Endothelial cell of umbilical vein (primary cell): ENCODE measurements at regions not wholly inside any gene's neighbourhood (a gene's known extent, or its start where the extent isn't known, plus 50 kb on each side); places are given as distances from the start of the nearest gene placed in this dataset.

Source experiments
- BruUV-seq: library from RNA; stranded (reverse); fragments of 400-500 nt; replicated peaks from 2 replicates; lab custom pipeline; 2021; lab: Mats Ljungman, UMichigan
- CTCF ChIA-PET: fragments of 300-600, 350-600 bp; sonication (Branson Sonifier 250); formaldehyde crosslinking; loops from one replicate; lab custom pipeline; 2021; ENCODE audit warnings: antibody characterized with exemption, inconsistent platforms; lab: Charles Lee
- POLR2A ChIA-PET: fragments of 300-600, 350-600 bp; sonication (Branson Sonifier 250); formaldehyde crosslinking; loops from one replicate; lab custom pipeline; 2021; ENCODE audit warnings: antibody characterized with exemption, inconsistent platforms; lab: Charles Lee
- DNase-seq: peaks from one replicate; pipeline ENCODE4 v3.0.0-alpha.2; 2011; ENCODE audit warnings: low read depth, low spot score
- FAIRE-seq: peaks from 2 replicates; lab custom pipeline; 2011; peaks lifted over from hg19 to GRCh38; lab: Jason Lieb, UNC
- H2AFZ ChIP-seq: 2 replicates; pipeline ENCODE4 v1.6.0; 2012; ENCODE audit warnings: low read depth, low read length, control low read depth, inconsistent platforms
- H3K27ac ChIP-seq: 2 replicates; pipeline ENCODE4 v1.5.1; 2011; ENCODE audit warnings: low read depth, mild to moderate bottlenecking, control low read depth, low read length, moderate library complexity; ENCODE audit not compliant: insufficient read depth
- H3K27me3 ChIP-seq, 2 experiments: 2 replicates each; pipeline versions ENCODE4 v1.6.0 to v1.6.1; 2011; ENCODE audit warnings: low read length in 2 of 2, mixed read lengths in 1 of 2; ENCODE audit not compliant: control insufficient read depth in 2 of 2, insufficient read depth in 2 of 2
- H3K36me3 ChIP-seq, 2 experiments: 2 replicates in 1 of 2; 3 replicates in 1 of 2; pipeline ENCODE4 v1.5.1; 2011; ENCODE audit warnings: low read length in 2 of 2, mild to moderate bottlenecking in 1 of 2, moderate library complexity in 1 of 2; ENCODE audit not compliant: control insufficient read depth in 2 of 2, insufficient read depth in 2 of 2; ENCODE audit errors: extremely low read depth in 1 of 2
- H3K4me1 ChIP-seq: 3 replicates; pipeline ENCODE4 v1.5.1; 2011; ENCODE audit warnings: mild to moderate bottlenecking, low read length; ENCODE audit not compliant: control insufficient read depth, insufficient read depth; ENCODE audit errors: extremely low read depth
- H3K4me2 ChIP-seq: 2 replicates; pipeline ENCODE4 v1.6.1; 2011; ENCODE audit warnings: low read length, control low read depth, mixed read lengths; ENCODE audit not compliant: insufficient read depth
- H3K4me3 ChIP-seq, 3 experiments: fragments of 200-600 bp in 1 of 3; sonication (generic), shearing (Covaris generic) in 1 of 3; replicated peaks in 1 of 3; 2 replicates each; pipeline ENCODE4 v1.5.1; 2011 to 2016; ENCODE audit warnings: control low read depth in 3 of 3, low read length in 3 of 3, mild to moderate bottlenecking in 2 of 3, inconsistent platforms in 1 of 3, low read depth in 1 of 3, moderate library complexity in 1 of 3; ENCODE audit not compliant: insufficient read depth in 1 of 3
- H3K79me2 ChIP-seq: 2 replicates; pipeline ENCODE4 v1.6.0; 2012; ENCODE audit warnings: low read length, inconsistent platforms; ENCODE audit not compliant: control insufficient read depth, insufficient read depth
- H3K9ac ChIP-seq: replicated peaks from 2 replicates; pipeline ENCODE3; 2011; ENCODE audit warnings: low read length, control low read depth; ENCODE audit not compliant: insufficient read depth; ENCODE audit errors: extremely low read depth
- H3K9me1 ChIP-seq: replicated peaks from 3 replicates; pipeline ENCODE4 v1.6.0; 2011; ENCODE audit warnings: mild to moderate bottlenecking, low read length; ENCODE audit not compliant: control insufficient read depth, insufficient read depth; ENCODE audit errors: extremely low read depth
- H3K9me3 ChIP-seq: replicated peaks from 2 replicates; pipeline ENCODE4 v1.5.1; 2012; ENCODE audit warnings: low read length, inconsistent platforms; ENCODE audit not compliant: control insufficient read depth, insufficient read depth
- H4K20me1 ChIP-seq: replicated peaks from 2 replicates; pipeline ENCODE3; 2011; ENCODE audit warnings: mild to moderate bottlenecking, low read length; ENCODE audit not compliant: control insufficient read depth, insufficient read depth; ENCODE audit errors: extremely low read depth
- EZH2 ChIP-seq: IDR thresholded peaks from 2 replicates; pipeline ENCODE4 v1.6.1; 2012; ENCODE audit warnings: borderline replicate concordance, low read depth, mild to moderate bottlenecking, moderate library complexity, low read length, inconsistent platforms; ENCODE audit not compliant: severe bottlenecking
- FOS ChIP-seq: IDR thresholded peaks from 2 replicates; pipeline ENCODE4 v1.6.1; 2011; ENCODE audit warnings: mild to moderate bottlenecking, low read length, moderate library complexity, borderline replicate concordance; ENCODE audit not compliant: insufficient read depth
- GATA2 ChIP-seq: IDR thresholded peaks from 2 replicates; pipeline ENCODE4 v1.7.0; 2011; ENCODE audit warnings: low read depth, mild to moderate bottlenecking, moderate library complexity, mixed read lengths, low read length; ENCODE audit not compliant: insufficient read length, insufficient read depth
- JUN ChIP-seq: IDR thresholded peaks from 2 replicates; pipeline ENCODE4 v1.6.1; 2011; ENCODE audit warnings: borderline replicate concordance, low read depth; ENCODE audit not compliant: insufficient read length, insufficient read depth
- MYC ChIP-seq: IDR thresholded peaks from one replicate; pipeline ENCODE4 v1.6.1; 2011; ENCODE audit warnings: mild to moderate bottlenecking, low read depth, low read length
- POLR2A ChIP-seq: IDR thresholded peaks from 2 replicates; pipeline ENCODE4 v1.6.1; 2012; ENCODE audit warnings: low read depth, mild to moderate bottlenecking, control low read depth, low read length
- POLR2AphosphoS5 ChIP-seq: IDR thresholded peaks from 2 replicates; pipeline ENCODE4 v1.6.1; 2012; ENCODE audit warnings: low read depth, mild to moderate bottlenecking, control low read depth, low read length, moderate library complexity; ENCODE audit not compliant: insufficient read depth
- dilution Hi-C: fragments of 300-500 bp; cut with MboI; formaldehyde crosslinking; loops from one replicate; pipeline ENCODE4 v1.15.0; 2019; ENCODE audit warnings: low sequenced_read_pairs; ENCODE audit not compliant: extremely low pct_ligation_motif_present
- intact Hi-C: fragments of 100-400 bp; cut with micrococcal nuclease; formaldehyde crosslinking; loops from one replicate; pipeline ENCODE4 v1.10.0; 2022
- TF ChIP-seq, protein P1 (sequence below), 2 donors: IDR thresholded peaks; 1 replicate in 1 of 2; 2 replicates in 1 of 2; pipeline ENCODE4 v1.5.1; 2011; ENCODE audit warnings: low read length in 2 of 2, mild to moderate bottlenecking in 2 of 2, moderate library complexity in 2 of 2, control low read depth in 1 of 2, inconsistent platforms in 1 of 2, low read depth in 1 of 2; ENCODE audit not compliant: insufficient read depth in 1 of 2; ENCODE audit errors: extremely low read depth in 1 of 2
- TF ChIP-seq, protein P2 (sequence below): IDR thresholded peaks from 2 replicates; pipeline ENCODE4 v1.6.1; 2011; ENCODE audit not compliant: insufficient read depth, insufficient read length

DNA sequence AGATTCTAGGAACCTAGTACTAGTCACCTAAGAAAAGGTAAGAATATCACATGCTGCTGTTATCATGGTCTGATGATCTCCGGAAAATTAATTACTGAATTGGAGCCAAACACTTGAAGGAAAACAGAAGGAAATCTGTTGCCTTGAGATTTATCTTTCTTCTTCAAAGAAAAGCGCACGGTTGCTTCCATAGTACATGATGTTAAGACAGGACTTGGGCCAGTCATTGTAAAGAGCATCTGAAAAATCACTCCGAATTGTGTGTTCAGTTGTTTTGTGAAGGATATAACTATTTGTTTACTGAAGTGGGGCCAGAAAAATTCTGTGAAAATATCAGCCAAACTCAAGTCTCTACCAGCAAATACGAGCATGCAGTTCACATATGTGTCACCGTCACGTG, 134.9 kb upstream of the FOXN3 start:
- H3K36me3 ChIP-seq = no peaks in the 10 kb centered on the region
- dilution Hi-C loops = no loop called here
- H3K9me3 ChIP-seq = no peaks in the 10 kb centered on the region
- ChIA-PET CTCF (no interaction called here), POLR2A (no interaction called here)
- H3K4me3 ChIP-seq = no peak overlapping the region
- H4K20me1 ChIP-seq = no peaks in the 10 kb centered on the region
- BruUV-seq = no TSS peak
- no peak overlapping the region for H3K4me2 ChIP-seq
- H3K9me1 ChIP-seq = no peaks in the 10 kb centered on the region
- TF ChIP-seq GATA2 = no peak
- TF ChIP-seq, protein P1, sequence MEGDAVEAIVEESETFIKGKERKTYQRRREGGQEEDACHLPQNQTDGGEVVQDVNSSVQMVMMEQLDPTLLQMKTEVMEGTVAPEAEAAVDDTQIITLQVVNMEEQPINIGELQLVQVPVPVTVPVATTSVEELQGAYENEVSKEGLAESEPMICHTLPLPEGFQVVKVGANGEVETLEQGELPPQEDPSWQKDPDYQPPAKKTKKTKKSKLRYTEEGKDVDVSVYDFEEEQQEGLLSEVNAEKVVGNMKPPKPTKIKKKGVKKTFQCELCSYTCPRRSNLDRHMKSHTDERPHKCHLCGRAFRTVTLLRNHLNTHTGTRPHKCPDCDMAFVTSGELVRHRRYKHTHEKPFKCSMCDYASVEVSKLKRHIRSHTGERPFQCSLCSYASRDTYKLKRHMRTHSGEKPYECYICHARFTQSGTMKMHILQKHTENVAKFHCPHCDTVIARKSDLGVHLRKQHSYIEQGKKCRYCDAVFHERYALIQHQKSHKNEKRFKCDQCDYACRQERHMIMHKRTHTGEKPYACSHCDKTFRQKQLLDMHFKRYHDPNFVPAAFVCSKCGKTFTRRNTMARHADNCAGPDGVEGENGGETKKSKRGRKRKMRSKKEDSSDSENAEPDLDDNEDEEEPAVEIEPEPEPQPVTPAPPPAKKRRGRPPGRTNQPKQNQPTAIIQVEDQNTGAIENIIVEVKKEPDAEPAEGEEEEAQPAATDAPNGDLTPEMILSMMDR (IDR thresholded peaks at IDR 0.05; ENCODE audit: extremely low read depth in 1 of 2, insufficient read depth in 1 of 2, low read depth in 1 of 2, low read length in 2 of 2) = no peak
- H3K4me1 ChIP-seq = no peaks in the 10 kb centered on the region
- H3K27ac ChIP-seq = no peak overlapping the region
- no peak overlapping the region for H3K9ac ChIP-seq
- no peaks in the 10 kb centered on the region for H3K79me2 ChIP-seq
- no peak overlapping the region for H2AFZ ChIP-seq
- H3K27me3 ChIP-seq = no peaks in the 10 kb centered on the region
- DNase-seq (no peak), FAIRE-seq (no peak)
- intact Hi-C loops = no loop called here

DNA sequence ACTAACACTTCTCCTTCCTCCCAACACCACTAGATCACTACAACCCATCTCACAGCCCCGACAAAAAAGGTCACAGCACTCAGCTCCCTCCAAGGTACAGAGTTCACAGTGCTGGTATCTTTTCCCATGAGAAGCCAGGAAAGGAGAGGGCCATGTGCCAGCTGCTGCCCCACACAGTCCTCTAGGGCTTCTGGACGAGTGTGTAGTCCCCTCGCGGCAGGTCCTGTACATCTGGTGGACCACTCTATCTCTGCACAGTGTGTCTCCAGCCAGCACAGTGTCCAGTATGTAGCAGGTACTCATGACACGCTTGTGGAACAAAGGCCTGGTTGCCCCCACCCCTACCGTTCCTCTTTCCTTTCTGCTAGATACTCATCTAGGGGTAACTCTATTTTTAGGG, 134.4 kb upstream of the FOXN3 start:
- Histone ChIP-seq H3K4me1 (no peaks in the 10 kb centered on the region), H3K27me3 (no peaks in the 10 kb centered on the region), H3K9me3 (no peaks in the 10 kb centered on the region), H3K36me3 (no peaks in the 10 kb centered on the region), H4K20me1 (no peaks in the 10 kb centered on the region), H3K9ac (no peak overlapping the region), H3K27ac (no peak overlapping the region), H3K4me2 (no peak overlapping the region), H3K79me2 (no peaks in the 10 kb centered on the region), H3K9me1 (no peaks in the 10 kb centered on the region), H3K4me3 (no peak overlapping the region), H2AFZ (no peak overlapping the region)
- FAIRE-seq = no peak
- intact Hi-C loops (no loop called here), dilution Hi-C loops (no loop called here)
- ChIA-PET CTCF (no interaction called here), POLR2A (no interaction called here)
- DNase-seq = no peak
- no peak for TF ChIP-seq MYC
- TF ChIP-seq, protein P1 (IDR thresholded peaks at IDR 0.05; ENCODE audit: extremely low read depth in 1 of 2, insufficient read depth in 1 of 2, low read depth in 1 of 2, low read length in 2 of 2) = no peak
- no peak for TF ChIP-seq EZH2
- no peak for TF ChIP-seq JUN
- TF ChIP-seq, protein P2, sequence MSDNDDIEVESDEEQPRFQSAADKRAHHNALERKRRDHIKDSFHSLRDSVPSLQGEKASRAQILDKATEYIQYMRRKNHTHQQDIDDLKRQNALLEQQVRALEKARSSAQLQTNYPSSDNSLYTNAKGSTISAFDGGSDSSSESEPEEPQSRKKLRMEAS = no peak
- TF ChIP-seq GATA2 = no peak
- TF ChIP-seq FOS = no peak
- TF ChIP-seq POLR2A = no peak
- TF ChIP-seq POLR2AphosphoS5 = no peak
- BruUV-seq = no TSS peak
